ENCODE measurements at regions not wholly inside any gene's neighbourhood (a gene's known extent, or its start where the extent isn't known, plus 50 kb on each side); places are given as distances from the start of the nearest gene placed in this dataset.
"Not testable (repeated sequence)": the region's sequence is repeated elsewhere in the genome, so short reads cannot be mapped to it uniquely, and the experiment has no call there.

GRCh38 chr5:12902611-12903010, 998.4 kb upstream of the CTNND2 start:
- H3K4me1 Mint-ChIP-seq: no peaks in the 10 kb centered on the region
- H3K27ac Mint-ChIP-seq: no peak overlapping the region
- no peaks in the 10 kb centered on the region for H3K27me3 Mint-ChIP-seq
- ATAC-seq (replicated peaks): no peak
- no peak overlapping the region for H3K4me3 Mint-ChIP-seq
- H3K9me3 Mint-ChIP-seq: peaks cover 7 to 11% of the 10 kb centered on the region in 2 donors
- DNase-seq: no peak
- H3K36me3 Mint-ChIP-seq: no peaks in the 10 kb centered on the region

GRCh38 chr5:12901696-12902095, 997.5 kb upstream of the CTNND2 start:
- Mint-ChIP-seq H3K4me3 (no peak overlapping the region), H3K4me1 (no peaks in the 10 kb centered on the region), H3K9me3 (peaks cover 7 to 12% of the 10 kb centered on the region in 2 donors), H3K27ac (no peak overlapping the region), H3K36me3 (no peaks in the 10 kb centered on the region), H3K27me3 (no peaks in the 10 kb centered on the region)
- no peak for DNase-seq
- ATAC-seq (replicated peaks): no peak

DNA sequence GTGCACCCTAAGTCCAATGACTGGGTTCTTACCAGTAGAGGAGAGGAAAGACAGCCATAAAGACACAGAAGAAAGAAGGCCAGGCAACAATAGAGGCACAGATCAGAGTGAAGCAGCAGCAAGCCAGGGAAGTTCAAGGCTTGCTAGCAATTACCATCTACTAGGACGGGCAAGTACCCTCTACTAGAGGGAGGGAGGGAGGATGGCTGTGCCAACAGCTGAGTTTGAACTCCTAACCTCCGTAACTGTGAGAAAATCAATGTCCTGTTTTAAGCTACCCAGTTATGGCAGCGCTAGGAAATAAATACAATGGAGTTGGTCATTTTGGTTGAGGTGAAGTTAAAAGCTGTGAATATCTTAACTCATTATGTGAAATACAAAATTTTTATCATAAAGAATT, 991.8 kb upstream of the CTNND2 start:
- no peaks in the 10 kb centered on the region for H3K36me3 Mint-ChIP-seq
- H3K27me3 Mint-ChIP-seq: no peaks in the 10 kb centered on the region
- no peak for ATAC-seq (replicated peaks)
- peaks cover 9 to 12% of the 10 kb centered on the region in 2 donors for H3K9me3 Mint-ChIP-seq
- no peak overlapping the region for H3K4me3 Mint-ChIP-seq
- no peak overlapping the region for H3K27ac Mint-ChIP-seq
- no peak for DNase-seq
- H3K4me1 Mint-ChIP-seq: no peaks in the 10 kb centered on the region

DNA sequence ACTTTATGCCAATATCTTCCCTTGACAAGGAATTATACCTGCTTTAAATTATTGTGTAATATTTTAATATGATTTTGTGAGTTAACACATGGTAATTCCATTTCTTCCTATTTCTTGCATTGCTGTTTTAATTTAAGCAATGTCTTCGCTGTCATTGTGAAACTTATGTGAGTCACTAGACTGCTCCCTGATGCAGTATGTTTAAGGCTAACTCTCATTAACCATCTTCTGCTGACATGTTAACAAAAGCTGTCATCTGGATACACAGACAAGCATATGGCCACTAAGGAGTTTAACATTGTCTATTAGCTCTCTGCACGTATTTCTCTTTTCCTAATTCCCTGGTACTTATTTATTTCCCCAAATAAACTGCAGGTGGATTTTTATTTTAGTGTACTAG, 980.8 kb upstream of the CTNND2 start:
- DNase-seq (no peak), ATAC-seq (replicated peaks) (no peak)
- Mint-ChIP-seq H3K27me3 (no peaks in the 10 kb centered on the region), H3K27ac (no peak overlapping the region), H3K9me3 (peaks cover 4 to 8% of the 10 kb centered on the region in 2 donors), H3K36me3 (no peaks in the 10 kb centered on the region), H3K4me3 (no peak overlapping the region), H3K4me1 (no peaks in the 10 kb centered on the region)

- no peak for DNase-seq
- no peaks in the 10 kb centered on the region for H3K4me1 Mint-ChIP-seq
- H3K36me3 Mint-ChIP-seq: no peaks in the 10 kb centered on the region
- H3K27me3 Mint-ChIP-seq: no peaks in the 10 kb centered on the region
- H3K27ac Mint-ChIP-seq: no peak overlapping the region
- no peak for ATAC-seq (replicated peaks)
- H3K4me3 Mint-ChIP-seq: no peak overlapping the region
- H3K9me3 Mint-ChIP-seq: peaks cover 4 to 8% of the 10 kb centered on the region in 2 donors
Measured at GRCh38 chr5:12883395-12883794, 979.1 kb upstream of the CTNND2 start.

GRCh38 chr5:12876541-12877298, 972.5 kb upstream of the CTNND2 start:
- Mint-ChIP-seq H3K4me1 (no peaks in the 10 kb centered on the region), H3K9me3 (peaks cover 2 to 14% of the 10 kb centered on the region in 2 donors), H3K4me3 (no peak overlapping the region), H3K27me3 (no peaks in the 10 kb centered on the region), H3K36me3 (no peaks in the 10 kb centered on the region), H3K27ac (no peak overlapping the region)
- DNase-seq (no peak), ATAC-seq (replicated peaks) (no peak)

DNA sequence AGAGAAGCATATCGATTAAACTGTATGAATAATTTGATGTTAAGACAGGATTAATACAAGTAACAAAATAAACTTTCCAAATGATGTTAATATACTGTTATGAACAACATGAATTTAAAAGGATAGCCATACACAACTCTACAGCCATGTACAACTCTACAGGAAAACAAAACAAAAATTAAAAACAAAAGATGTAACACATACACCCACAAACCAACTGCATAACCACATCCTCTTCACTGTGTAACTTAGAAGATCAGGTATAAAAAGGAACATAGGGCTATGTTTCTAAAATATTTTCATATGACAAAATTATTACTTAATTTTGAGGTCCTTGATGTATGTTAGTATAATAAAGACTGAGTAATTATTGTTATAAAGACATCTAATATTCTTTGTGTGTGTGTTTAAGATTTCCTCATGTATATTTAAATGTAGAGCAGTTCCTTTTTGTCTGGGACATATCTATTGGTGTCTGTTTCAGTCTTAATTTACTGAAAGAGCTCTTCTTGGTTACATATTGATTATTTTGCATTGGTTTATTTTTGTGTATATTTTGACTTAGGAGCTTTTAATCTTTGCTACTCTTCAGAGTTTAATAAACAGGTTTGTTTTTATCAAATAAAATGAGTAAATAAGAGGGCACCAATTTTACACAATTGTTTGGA, 966.8 kb upstream of the CTNND2 start:
- H3K9me3 Mint-ChIP-seq: peaks cover 4 to 9% of the 10 kb centered on the region in 2 donors
- DNase-seq (no peak), ATAC-seq (replicated peaks) (no peak)
- no peaks in the 10 kb centered on the region for H3K4me1 Mint-ChIP-seq
- no peaks in the 10 kb centered on the region for H3K27me3 Mint-ChIP-seq
- H3K27ac Mint-ChIP-seq: no peak overlapping the region
- no peak overlapping the region for H3K4me3 Mint-ChIP-seq
- no peaks in the 10 kb centered on the region for H3K36me3 Mint-ChIP-seq

GRCh38 chr5:12865529-12865928, 961.3 kb upstream of the CTNND2 start:
- Mint-ChIP-seq H3K27me3 (no peaks in the 10 kb centered on the region), H3K4me3 (no peak overlapping the region), H3K27ac (no peak overlapping the region), H3K9me3 (peaks cover 1 to 4% of the 10 kb centered on the region in 2 donors), H3K36me3 (no peaks in the 10 kb centered on the region), H3K4me1 (no peaks in the 10 kb centered on the region)
- DNase-seq (no peak), ATAC-seq (replicated peaks) (no peak)

DNA sequence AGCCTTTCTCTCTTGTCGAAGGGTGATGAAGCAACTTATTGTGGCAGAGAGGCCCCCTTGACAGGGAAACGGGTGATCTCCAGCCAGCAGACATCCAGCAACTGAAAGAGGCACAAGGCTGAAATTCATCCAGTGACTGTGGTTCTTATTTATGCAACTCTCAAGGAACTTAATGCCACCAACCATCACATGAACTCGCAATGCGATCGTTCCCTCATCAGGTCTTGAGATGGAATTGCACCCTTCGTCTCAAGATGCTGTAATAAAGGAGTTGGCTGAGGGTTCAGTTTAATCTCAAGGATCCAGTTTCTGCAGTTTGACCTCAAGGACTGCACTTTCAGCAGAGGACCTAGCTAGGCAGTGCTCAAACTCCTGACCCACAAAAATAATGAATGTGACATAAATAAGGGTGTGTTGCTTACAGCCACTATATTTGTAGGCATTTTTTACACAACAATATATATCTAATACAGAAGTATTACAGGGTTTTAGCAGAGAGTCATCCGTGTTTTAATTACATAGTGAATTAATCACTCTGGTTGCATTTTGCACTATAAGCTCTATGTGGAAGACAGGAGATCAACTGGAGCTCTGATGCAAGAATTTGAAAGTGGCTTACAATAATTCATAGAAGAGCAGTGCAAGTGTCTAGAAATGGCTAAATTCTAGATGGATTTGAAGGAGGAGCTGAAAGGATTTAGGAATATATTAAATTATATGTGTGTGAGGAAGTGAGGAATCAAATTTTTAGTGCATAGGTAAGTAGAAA, 957.8 kb upstream of the CTNND2 start:
- H3K36me3 Mint-ChIP-seq: no peaks in the 10 kb centered on the region
- H3K9me3 Mint-ChIP-seq: peaks cover 4 to 12% of the 10 kb centered on the region in 2 donors
- H3K4me1 Mint-ChIP-seq: no peaks in the 10 kb centered on the region
- ATAC-seq (replicated peaks): no peak
- H3K27ac Mint-ChIP-seq: no peak overlapping the region
- no peak overlapping the region for H3K4me3 Mint-ChIP-seq
- no peak for DNase-seq
- no peaks in the 10 kb centered on the region for H3K27me3 Mint-ChIP-seq

- H3K27me3 Mint-ChIP-seq; H3K4me3 Mint-ChIP-seq; DNase-seq; H3K27ac Mint-ChIP-seq; ATAC-seq (replicated peaks); H3K36me3 Mint-ChIP-seq; H3K4me1 Mint-ChIP-seq: not testable (repeated sequence)
- H3K9me3 Mint-ChIP-seq: peaks cover 8 to 11% of the 10 kb centered on the region in 2 donors
Measured at GRCh38 chr5:12856105-12856504, 951.9 kb upstream of the CTNND2 start.

- H3K27me3 Mint-ChIP-seq: no peaks in the 10 kb centered on the region
- no peak overlapping the region for H3K4me3 Mint-ChIP-seq
- H3K27ac Mint-ChIP-seq: no peak overlapping the region
- peaks cover 7 to 8% of the 10 kb centered on the region in 2 donors for H3K9me3 Mint-ChIP-seq
- DNase-seq (no peak), ATAC-seq (replicated peaks) (no peak)
- H3K4me1 Mint-ChIP-seq: no peaks in the 10 kb centered on the region
- H3K36me3 Mint-ChIP-seq: no peaks in the 10 kb centered on the region
Measured at GRCh38 chr5:12854386-12854785, 950.1 kb upstream of the CTNND2 start.

- ATAC-seq (replicated peaks): no peak
- no peak for DNase-seq
- Mint-ChIP-seq H3K27ac (no peak overlapping the region), H3K36me3 (no peaks in the 10 kb centered on the region), H3K27me3 (no peaks in the 10 kb centered on the region), H3K4me3 (no peak overlapping the region), H3K4me1 (no peaks in the 10 kb centered on the region), H3K9me3 (peaks cover 5 to 6% of the 10 kb centered on the region in 2 donors)
Measured at GRCh38 chr5:12851761-12852160, 947.5 kb upstream of the CTNND2 start.

DNA sequence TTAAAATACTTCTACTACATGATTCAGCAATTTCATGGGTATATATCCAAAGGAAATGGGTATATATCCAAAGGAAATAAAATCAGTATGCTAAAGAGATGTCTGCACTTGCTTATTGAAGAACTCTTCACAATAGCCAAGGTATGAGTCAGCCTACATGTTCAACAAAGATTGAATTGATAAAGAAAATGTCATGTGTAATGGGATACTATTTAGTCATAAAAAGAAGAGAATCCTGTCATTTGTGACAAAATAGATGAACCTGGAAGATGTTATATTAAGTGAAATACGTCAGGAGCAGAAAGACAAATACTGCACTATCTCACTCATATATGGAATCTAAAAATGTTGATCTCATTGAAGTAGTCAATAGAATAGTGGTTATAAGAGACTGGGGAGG, 944.5 kb upstream of the CTNND2 start:
- no peak overlapping the region for H3K27ac Mint-ChIP-seq
- no peak for DNase-seq
- peaks cover 0 to 9% of the 10 kb centered on the region in 2 donors for H3K9me3 Mint-ChIP-seq
- ATAC-seq (replicated peaks): no peak
- H3K36me3 Mint-ChIP-seq: no peaks in the 10 kb centered on the region
- no peaks in the 10 kb centered on the region for H3K27me3 Mint-ChIP-seq
- H3K4me1 Mint-ChIP-seq: no peaks in the 10 kb centered on the region
- no peak overlapping the region for H3K4me3 Mint-ChIP-seq

- Mint-ChIP-seq H3K4me3 (no peak overlapping the region), H3K36me3 (no peaks in the 10 kb centered on the region), H3K4me1 (no peaks in the 10 kb centered on the region), H3K9me3 (peaks cover 6 to 7% of the 10 kb centered on the region in 2 donors), H3K27ac (no peak overlapping the region), H3K27me3 (no peaks in the 10 kb centered on the region)
- DNase-seq (no peak), ATAC-seq (replicated peaks) (no peak)
Measured at GRCh38 chr5:12845549-12846159, 941.4 kb upstream of the CTNND2 start.
